Sigmoid colon (tissue), 6 donors: ENCODE measurements at regions not wholly inside any gene's neighbourhood (a gene's known extent, or its start where the extent isn't known, plus 50 kb on each side); places are given as distances from the start of the nearest gene placed in this dataset.
"Not testable (repeated sequence)": the region's sequence is repeated elsewhere in the genome, so short reads cannot be mapped to it uniquely, and the experiment has no call there.

Experiments
- DNase-seq: peaks from one replicate; pipeline ENCODE4 v3.0.0-alpha.2; 2019
- H3K27ac ChIP-seq, 4 donors: fragments of 200-600 bp; sonication (generic); one replicate each; pipeline ENCODE4 v1.5.1; 2016 to 2019; ENCODE audit warnings: mild to moderate bottlenecking in 1 of 4
- H3K27me3 ChIP-seq, 3 donors: fragments of 200-600 bp; sonication (generic); one replicate each; pipeline ENCODE4 v1.5.1; 2019; ENCODE audit warnings: mild to moderate bottlenecking in 1 of 3
- H3K36me3 ChIP-seq, 4 donors: fragments of 200-600 bp; sonication (generic); one replicate each; pipeline ENCODE4 v1.5.1; 2016 to 2019
- H3K4me1 ChIP-seq, 4 donors: fragments of 200-600 bp; sonication (generic); one replicate each; pipeline ENCODE4 v1.5.1; 2017 to 2019
- H3K4me3 ChIP-seq, 4 donors: fragments of 200-600 bp; sonication (generic); one replicate each; pipeline ENCODE4 v1.5.1; 2017 to 2019; ENCODE audit warnings: mild to moderate bottlenecking in 2 of 4, moderate library complexity in 1 of 4
- H3K9me3 ChIP-seq, 4 donors: fragments of 200-600 bp in 3 of 4; sonication (generic) in 3 of 4; one replicate each; pipeline versions ENCODE4 v1.5.1 to v1.6.1; 2013 to 2019
- EP300 ChIP-seq, 4 donors: sonication (generic); formaldehyde crosslinking; IDR thresholded peaks; one replicate each; pipeline ENCODE4 v1.6.1; 2017; ENCODE audit warnings: antibody characterized with exemption in 4 of 4
- POLR2A ChIP-seq, 2 donors: fragments of 450-650 bp; IDR thresholded peaks; one replicate each; pipeline ENCODE4 v1.6.1; 2016; ENCODE audit warnings: antibody characterized with exemption in 2 of 2, mild to moderate bottlenecking in 2 of 2, moderate library complexity in 2 of 2
- POLR2AphosphoS5 ChIP-seq, 4 donors: sonication (generic); formaldehyde crosslinking; IDR thresholded peaks; one replicate each; pipeline ENCODE4 v1.6.1; 2017; ENCODE audit warnings: antibody characterized with exemption in 4 of 4
- WGBS, 2 donors: extraction: QIAGEN DNeasy Blood & Tissue Kit; methylation state at CpG; one replicate each; pipeline ENCODE4 v1.1.7; 2013; 5-methylcytosine and 5-hydroxymethylcytosine counted together
- intact Hi-C: fragments of 100-400 bp; cut with DNase I; formaldehyde crosslinking; loops from one replicate; pipeline ENCODE4 v1.15.1; 2023
- TF ChIP-seq, protein P1 (sequence below), 4 experiments: fragments of 450-650 bp in 3 of 4; fragments of 200-600 bp in 1 of 4; IDR thresholded peaks; one replicate each; pipeline ENCODE4 v1.5.1; 2016 to 2019; ENCODE audit warnings: antibody characterized with exemption in 4 of 4, mild to moderate bottlenecking in 3 of 4, moderate library complexity in 2 of 4
- donor health status: healthy with polysubstance abuse.
- donor health status: healthy.

DNA sequence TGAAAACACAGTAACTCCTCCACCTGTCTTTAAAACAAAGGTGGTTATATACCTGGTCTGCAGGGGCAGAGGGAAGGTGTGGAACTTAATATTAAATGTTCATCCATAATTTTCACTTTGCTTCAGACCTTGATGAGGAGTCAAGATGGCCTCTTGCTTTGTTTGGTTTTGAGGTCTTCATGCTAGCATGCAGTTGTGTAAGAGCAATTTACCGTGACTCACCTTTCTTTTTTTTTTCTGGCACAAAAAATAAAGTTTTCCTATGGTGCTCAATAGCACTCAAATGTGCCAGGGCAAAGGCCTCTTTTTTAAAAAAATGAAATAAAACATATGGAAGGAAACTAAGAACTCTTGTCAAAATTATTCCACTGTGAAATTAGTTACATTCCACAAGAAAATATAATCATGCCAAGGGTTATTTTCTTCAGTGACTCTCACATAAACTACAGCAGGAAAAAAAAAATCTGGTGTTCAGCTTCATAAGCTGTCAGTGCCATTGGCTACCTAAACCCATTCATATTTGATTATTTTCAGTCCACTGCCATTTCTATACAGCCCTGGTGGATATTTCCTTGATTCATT is 128.2 kb downstream of the SLC7A11 start:
- TF ChIP-seq POLR2AphosphoS5 (IDR thresholded peaks at IDR 0.05) (no peak), EP300 (IDR thresholded peaks at IDR 0.05) (no peak), POLR2A (IDR thresholded peaks at IDR 0.05) (no peak)
- TF ChIP-seq, protein P1, sequence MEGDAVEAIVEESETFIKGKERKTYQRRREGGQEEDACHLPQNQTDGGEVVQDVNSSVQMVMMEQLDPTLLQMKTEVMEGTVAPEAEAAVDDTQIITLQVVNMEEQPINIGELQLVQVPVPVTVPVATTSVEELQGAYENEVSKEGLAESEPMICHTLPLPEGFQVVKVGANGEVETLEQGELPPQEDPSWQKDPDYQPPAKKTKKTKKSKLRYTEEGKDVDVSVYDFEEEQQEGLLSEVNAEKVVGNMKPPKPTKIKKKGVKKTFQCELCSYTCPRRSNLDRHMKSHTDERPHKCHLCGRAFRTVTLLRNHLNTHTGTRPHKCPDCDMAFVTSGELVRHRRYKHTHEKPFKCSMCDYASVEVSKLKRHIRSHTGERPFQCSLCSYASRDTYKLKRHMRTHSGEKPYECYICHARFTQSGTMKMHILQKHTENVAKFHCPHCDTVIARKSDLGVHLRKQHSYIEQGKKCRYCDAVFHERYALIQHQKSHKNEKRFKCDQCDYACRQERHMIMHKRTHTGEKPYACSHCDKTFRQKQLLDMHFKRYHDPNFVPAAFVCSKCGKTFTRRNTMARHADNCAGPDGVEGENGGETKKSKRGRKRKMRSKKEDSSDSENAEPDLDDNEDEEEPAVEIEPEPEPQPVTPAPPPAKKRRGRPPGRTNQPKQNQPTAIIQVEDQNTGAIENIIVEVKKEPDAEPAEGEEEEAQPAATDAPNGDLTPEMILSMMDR (IDR thresholded peaks at IDR 0.05), result no peak
- intact Hi-C loops, result no loop called here
- Histone ChIP-seq H3K4me1 (peaks cover 0 to 13% (median 3%) of the 10 kb centered on the region in 4 donors), H3K4me3 (no peak overlapping the region), H3K27ac (no peak overlapping the region), H3K9me3 (no peaks in the 10 kb centered on the region), H3K36me3 (no peaks in the 10 kb centered on the region), H3K27me3 (no peaks in the 10 kb centered on the region)
- WGBS, 2 donors, result 62 to 65% methylated on average over 1 of the region's 1 CpG
- DNase-seq, result no peak

DNA sequence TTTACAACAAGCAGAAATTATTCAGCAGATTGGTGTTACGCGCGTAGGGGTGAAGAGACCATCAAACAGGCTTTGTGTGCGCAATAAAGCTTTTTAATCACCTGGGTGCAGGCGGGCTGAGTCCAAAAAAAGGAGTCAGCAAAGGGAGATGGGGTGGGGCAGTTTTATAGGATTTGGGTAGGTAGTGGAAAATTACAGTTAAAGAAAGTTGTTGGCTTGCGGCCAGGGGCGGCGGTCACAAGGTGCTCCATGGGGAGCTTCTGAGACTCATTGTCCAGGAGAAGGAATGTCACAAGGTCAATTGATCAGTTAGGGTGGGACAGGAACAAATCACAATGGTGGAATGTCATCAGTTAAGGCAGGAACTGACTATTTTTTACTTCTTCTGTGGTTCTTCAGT is 129.3 kb downstream of the SLC7A11 start:
- H3K27me3 ChIP-seq, H3K4me3 ChIP-seq, H3K36me3 ChIP-seq, H3K27ac ChIP-seq, intact Hi-C loops, DNase-seq, H3K9me3 ChIP-seq: not testable (repeated sequence)
- peaks cover 0 to 13% (median 3%) of the 10 kb centered on the region in 4 donors for H3K4me1 ChIP-seq
- WGBS, 2 donors, result 26 to 77% methylated on average over 8 of the region's 8 CpGs

DNA sequence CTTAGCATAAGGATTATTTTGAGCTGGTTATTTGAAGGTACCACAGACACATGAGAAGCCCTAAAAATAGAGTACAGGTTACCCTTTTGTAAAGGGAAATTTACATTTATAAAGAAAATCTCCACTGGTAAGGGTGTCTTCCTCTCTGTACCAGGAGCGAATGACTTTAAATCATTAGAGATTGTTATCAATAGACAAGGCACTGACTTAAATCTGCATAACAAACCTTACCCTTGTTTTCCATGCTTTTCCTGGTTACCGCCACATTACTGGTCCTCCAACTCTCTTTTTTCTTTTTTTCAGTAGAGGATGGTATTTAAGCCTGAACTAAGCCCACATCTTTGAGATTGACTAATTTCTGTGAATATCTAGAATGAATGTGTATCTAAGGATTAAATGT is 129.8 kb downstream of the SLC7A11 start:
- Histone ChIP-seq H3K4me3 (no peak overlapping the region), H3K36me3 (no peaks in the 10 kb centered on the region), H3K9me3 (no peaks in the 10 kb centered on the region), H3K27me3 (no peaks in the 10 kb centered on the region), H3K4me1 (peaks cover 0 to 13% (median 3%) of the 10 kb centered on the region in 4 donors), H3K27ac (no peak overlapping the region)
- WGBS, 2 donors, result 88 to 93% methylated on average over 2 of the region's 2 CpGs
- DNase-seq, result no peak
- TF ChIP-seq, protein P1 (IDR thresholded peaks at IDR 0.05), result no peak
- no peak for TF ChIP-seq POLR2AphosphoS5 (IDR thresholded peaks at IDR 0.05)
- TF ChIP-seq EP300 (IDR thresholded peaks at IDR 0.05), result no peak
- no peak for TF ChIP-seq POLR2A (IDR thresholded peaks at IDR 0.05)
- intact Hi-C loops, result no loop called here

DNA sequence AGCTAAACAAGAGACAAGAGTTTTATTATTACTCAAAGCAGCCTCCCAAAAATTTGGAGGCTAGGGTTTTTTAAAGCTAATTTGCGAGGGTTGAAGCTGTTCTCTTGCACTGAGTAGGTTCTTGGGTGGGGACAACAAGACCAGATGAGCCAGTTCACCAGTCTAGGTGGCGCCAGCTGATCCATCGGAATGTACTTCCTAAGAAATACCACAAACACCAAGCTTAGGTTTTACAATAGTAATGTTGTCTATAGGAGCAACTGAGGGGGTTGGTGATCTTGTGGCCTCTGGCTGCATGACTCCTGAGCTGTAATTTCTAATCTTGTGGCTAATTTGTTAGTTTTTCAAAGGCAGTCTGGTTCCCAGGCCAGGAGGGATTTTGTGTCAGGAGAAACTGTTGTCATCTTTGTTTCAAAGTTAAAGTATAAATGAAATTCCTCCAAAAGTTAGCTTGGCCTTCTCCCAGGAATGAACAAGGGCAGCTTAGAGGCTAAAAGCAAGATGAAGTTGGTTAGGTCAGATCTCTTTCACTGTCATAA is 130.6 kb downstream of the SLC7A11 start:
- no peaks in the 10 kb centered on the region for H3K9me3 ChIP-seq
- TF ChIP-seq EP300 (IDR thresholded peaks at IDR 0.05) (no peak), POLR2A (IDR thresholded peaks at IDR 0.05) (no peak), POLR2AphosphoS5 (IDR thresholded peaks at IDR 0.05) (no peak)
- TF ChIP-seq, protein P1 (IDR thresholded peaks at IDR 0.05), result no peak
- no peak overlapping the region for H3K27ac ChIP-seq
- intact Hi-C loops, result no loop called here
- H3K4me3 ChIP-seq, result no peak overlapping the region
- peaks cover 0 to 13% (median 3%) of the 10 kb centered on the region in 4 donors for H3K4me1 ChIP-seq
- no peaks in the 10 kb centered on the region for H3K27me3 ChIP-seq
- WGBS, 2 donors, result 92 to 93% methylated on average over 3 of the region's 3 CpGs
- no peaks in the 10 kb centered on the region for H3K36me3 ChIP-seq
- no peak for DNase-seq

DNA sequence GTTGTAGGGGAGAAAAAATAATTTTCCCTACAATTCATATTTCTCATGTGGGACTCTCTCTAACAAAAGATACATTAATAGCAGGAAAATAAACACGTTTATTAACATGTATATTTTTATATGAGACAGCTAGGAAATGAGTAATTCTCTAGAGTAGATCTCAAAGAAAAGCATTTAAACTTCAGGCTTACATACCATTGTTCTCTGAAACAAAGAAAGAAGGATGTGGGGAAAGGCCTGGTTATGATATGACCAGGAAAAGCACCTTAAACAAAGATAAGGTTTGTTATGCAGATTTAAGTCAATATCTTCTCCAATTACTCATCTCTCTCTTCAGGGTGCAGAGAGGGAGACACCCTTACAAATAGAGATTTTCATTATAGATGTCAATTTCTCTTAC is 131.3 kb downstream of the SLC7A11 start:
- peaks cover 0 to 13% (median 3%) of the 10 kb centered on the region in 4 donors for H3K4me1 ChIP-seq
- 57 to 70% methylated on average over 1 of the region's 1 CpG for WGBS, 2 donors
- no peak overlapping the region for H3K4me3 ChIP-seq
- TF ChIP-seq POLR2A (IDR thresholded peaks at IDR 0.05) (no peak), POLR2AphosphoS5 (IDR thresholded peaks at IDR 0.05) (no peak), EP300 (IDR thresholded peaks at IDR 0.05) (no peak)
- TF ChIP-seq, protein P1 (IDR thresholded peaks at IDR 0.05), result no peak
- no peak for DNase-seq
- no peaks in the 10 kb centered on the region for H3K9me3 ChIP-seq
- intact Hi-C loops, result no loop called here
- no peaks in the 10 kb centered on the region for H3K27me3 ChIP-seq
- no peak overlapping the region for H3K27ac ChIP-seq
- no peaks in the 10 kb centered on the region for H3K36me3 ChIP-seq
